HG03135 (cell line): ENCODE measurements at regions not wholly inside any gene's neighbourhood (a gene's known extent, or its start where the extent isn't known, plus 50 kb on each side); places are given as distances from the start of the nearest gene placed in this dataset.
"Not testable (repeated sequence)": the region's sequence is repeated elsewhere in the genome, so short reads cannot be mapped to it uniquely, and the experiment has no call there.

Experiments used
- ATAC-seq: cut with Tn5 transposase; IDR thresholded peaks from one replicate; pipeline ENCODE4 v1.9.1; 2021; ENCODE audit warnings: mild to moderate bottlenecking, moderate library complexity; ENCODE audit not compliant: unreplicated experiment

DNA sequence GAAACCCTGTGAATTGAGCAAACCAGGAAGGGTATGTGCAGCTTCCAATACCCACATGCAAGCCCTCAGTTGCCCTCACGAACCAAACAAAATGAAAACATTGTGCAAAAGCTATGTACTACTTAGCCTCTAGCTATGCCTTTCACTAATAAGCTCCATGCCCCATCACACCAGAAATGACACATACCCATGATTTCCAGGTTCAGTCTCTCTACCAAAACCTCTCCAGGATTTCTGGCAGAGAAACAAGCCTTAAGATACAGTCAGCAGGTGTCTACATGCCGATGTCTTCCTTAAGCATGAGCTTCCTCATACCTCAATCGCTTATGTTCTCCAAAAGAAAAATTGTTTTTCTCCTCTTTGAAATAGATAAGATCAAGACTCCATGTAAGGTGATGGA, 527.8 kb upstream of the AUTS2 start:
- ATAC-seq: no peak

DNA sequence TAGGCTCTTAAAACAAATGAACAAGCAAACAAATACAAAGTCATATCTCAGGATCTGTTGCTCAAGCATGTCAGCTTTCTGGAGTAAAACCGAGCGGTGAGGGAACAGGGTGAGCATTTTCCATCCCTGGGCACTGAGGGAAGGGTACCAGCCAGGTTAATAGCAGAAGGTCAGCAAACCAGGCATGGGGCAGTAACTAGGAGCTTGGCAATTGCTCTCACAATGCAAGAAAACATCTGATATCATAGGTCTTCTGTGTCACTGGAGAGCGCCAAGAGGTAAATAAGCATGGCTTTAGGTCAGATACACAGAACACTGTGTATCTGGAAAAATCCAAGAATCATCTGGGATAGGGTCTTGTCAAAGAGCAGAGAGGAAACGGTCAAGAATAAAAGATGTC, 521.7 kb upstream of the AUTS2 start:
- no peak for ATAC-seq

GRCh38 chr7:69078997-69079769, 519.1 kb upstream of the AUTS2 start:
- no peak for ATAC-seq

- ATAC-seq: not testable (repeated sequence)
These were observed 511.0 kb upstream of the AUTS2 start for GRCh38 chr7:69087281-69087680.

DNA sequence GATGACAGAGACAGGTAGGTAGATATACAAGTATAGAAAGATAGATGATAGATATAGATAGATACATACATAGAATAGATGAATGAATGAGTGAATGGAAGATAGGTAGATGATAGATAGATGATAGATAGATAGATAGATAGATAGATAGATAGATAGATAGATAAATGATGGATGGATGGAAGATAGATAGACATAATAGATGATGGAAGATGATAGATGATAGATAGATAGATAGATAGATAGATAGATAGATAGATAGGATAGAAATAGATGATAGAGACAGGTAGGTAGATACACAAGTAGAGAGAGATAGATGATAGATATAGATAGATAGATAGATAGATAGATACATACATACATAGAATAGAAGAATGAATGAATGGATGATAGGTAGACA, 510.1 kb upstream of the AUTS2 start:
- no peak for ATAC-seq

- no peak for ATAC-seq
These were observed 507.3 kb upstream of the AUTS2 start for GRCh38 chr7:69090936-69091335.

DNA sequence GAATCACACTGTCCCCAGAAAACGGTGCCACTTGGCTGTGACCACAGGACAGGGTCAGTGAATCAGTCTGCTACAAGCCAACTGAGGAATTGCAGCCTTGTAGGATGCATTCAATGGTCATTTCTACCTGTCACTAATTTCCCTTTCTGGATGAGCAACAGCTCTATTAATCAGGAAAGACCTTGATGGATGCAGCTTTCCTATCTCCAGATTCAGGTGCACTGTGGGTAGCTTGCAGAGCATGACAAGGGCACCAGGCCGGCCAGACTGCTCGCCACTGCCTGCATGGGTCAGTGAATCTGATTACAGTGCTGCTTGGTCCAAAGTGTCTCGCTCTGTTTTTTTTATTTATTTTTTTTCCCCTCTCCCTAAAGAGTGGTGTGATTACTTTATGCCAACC, 506.8 kb upstream of the AUTS2 start:
- ATAC-seq: no peak

- ATAC-seq: no peak
These were observed 503.1 kb upstream of the AUTS2 start for GRCh38 chr7:69095127-69095526.

GRCh38 chr7:69095649-69096048, 502.6 kb upstream of the AUTS2 start:
- ATAC-seq: no peak

DNA sequence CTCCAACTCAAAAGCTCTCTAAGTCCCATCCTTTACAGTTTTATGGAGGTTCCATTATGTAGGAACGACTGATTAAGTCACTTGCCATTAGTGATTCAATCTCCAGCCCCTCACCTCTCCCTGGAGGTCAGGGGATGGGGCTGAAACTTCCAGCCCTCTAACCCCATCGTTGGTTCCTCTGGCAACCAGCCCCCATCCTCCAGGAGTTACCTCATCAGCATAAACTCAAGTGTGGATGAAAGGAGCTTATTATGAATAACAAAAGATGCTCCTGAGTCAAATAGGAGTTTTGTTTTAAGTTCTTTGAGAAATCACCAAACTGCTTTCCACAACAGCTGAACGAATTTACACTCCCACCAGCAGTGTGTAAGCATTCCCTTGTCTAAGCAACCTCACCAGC, 494.3 kb upstream of the AUTS2 start:
- ATAC-seq: no peak

DNA sequence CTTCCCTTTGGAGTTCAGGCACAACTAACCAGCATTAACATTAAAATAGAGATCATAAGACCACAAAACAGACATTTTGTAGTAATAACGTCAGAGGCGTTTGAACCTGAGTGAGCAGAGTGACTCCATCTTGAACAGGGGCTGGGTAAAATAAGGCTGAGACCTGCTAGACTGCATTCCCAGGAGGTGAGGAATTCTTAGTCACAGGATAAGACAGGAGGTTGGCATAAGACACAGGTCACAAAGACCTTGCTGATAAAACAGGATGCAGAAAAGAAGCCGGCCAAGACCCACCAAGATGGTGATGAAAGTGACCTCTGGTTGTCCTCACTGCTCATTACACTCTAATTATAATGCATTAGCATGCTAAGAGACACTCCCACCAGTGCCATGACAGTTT, 493.2 kb upstream of the AUTS2 start:
- ATAC-seq: no peak

DNA sequence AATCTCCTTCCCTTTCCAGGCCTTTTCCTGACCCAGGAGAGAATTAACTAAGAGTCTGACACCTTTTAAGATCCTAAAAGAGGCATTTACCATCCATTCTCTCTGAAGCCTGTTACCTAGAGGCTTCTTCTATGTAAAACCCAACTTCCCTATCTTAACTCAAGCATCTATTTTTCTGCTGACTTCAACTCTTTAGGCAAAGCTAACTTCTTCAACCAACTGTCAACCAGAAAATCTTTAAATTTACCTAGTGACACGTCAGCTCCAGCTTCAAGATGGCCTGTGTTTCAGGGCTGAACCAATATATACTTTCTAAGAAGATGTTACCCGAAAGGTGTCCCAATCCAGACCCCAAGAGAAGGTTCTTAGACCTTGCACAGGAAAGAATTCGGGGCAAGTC, 492.3 kb upstream of the AUTS2 start:
- no peak for ATAC-seq

- ATAC-seq: not testable (repeated sequence)
These were observed 491.8 kb upstream of the AUTS2 start for GRCh38 chr7:69106449-69106848.

DNA sequence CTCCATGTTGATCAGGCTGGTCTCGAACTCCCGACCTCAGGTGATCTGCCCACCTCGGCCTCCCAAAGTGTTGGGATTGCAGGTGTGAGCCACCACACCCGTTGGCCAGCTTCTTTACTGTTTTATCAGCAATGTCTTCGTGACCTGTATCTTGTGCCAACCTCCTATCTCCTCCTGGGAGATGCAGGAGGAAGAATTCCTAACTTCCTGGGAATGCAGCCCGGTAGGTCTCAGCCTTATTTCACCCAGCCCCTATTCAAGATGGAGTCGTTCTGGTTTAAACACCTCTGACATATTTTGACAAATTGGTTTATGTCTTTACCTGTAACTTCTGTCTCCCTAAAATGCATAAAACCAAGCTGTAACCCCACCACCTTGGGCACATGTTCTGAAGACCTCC, 491.3 kb upstream of the AUTS2 start:
- ATAC-seq: not testable (repeated sequence)

DNA sequence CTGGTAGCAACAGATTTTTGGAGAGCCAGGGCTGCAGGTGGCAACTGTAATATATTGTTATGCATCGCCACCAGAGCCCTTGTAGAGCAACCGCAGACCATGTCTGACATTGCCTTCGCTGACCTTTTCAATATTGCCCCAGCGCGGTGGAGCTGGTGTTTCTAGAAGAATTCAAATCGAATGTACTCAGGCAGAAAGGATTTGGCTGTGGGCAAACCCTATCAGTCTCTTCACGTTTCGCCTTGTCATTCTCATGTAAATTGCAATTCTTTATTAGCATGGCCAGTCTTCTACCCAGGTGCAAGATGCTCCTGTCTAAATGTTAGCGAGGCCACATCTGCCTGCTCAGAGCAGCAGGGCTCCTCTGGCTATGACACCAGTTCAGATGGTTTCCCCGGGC, 490.2 kb upstream of the AUTS2 start:
- no peak for ATAC-seq

GRCh38 chr7:69109246-69109645, 489.0 kb upstream of the AUTS2 start:
- ATAC-seq: no peak

DNA sequence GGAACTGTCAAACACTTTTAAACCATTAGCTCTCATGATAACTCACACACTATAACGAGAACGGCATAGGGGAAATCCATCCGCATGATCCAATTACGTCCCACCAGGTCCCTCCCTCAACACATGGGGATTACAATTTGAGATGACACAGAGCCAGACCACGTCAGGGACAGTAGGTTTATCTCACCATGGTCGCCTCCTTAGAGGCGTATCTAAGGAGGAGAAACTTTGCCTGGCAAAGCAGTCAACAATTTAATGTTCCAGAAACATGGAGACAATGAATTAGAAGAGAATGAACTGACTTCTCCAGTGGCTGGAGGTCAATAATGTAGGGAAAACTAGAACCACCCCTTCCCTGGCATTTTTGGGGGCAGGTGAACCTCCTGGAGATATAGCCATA, 488.4 kb upstream of the AUTS2 start:
- no peak for ATAC-seq

GRCh38 chr7:69110450-69111050, 487.7 kb upstream of the AUTS2 start:
- no peak for ATAC-seq

DNA sequence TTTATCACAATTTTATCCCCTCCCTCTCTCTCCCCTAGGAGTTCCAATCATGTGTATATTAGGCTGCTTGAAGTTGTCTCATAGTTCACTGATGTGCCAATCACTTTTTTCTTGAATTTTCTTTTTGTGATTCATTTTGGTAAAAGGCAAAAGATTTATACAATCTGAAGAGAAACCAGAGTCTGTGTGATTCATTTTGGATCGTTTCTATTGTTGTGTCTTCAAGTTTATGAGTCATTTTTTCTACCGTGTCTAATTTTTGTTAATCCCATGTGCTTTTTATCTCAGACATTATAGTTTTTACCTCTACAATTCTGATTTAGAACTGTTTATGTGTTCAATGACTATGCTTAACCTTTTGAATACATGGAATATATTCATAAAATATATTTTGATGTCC, 483.9 kb upstream of the AUTS2 start:
- no peak for ATAC-seq

DNA sequence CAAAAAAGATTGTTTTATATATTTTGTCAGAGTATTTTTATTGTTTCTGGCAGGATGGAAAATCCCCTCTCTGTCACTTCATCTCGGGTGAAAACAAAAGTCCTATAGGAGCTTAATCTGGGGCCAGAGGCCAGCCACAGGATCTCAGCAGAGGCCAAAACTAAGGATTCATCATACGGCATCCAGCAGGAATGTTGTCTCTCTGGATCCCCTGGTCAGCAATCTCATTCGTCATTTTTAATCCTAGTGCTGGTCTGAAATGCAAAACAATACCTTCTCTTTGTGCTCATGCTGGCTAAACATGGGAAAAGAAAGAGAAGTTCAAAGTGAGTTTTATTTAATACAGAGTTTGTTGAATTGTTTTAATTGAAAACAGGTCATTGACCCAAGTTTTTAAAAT, 482.5 kb upstream of the AUTS2 start:
- ATAC-seq: no peak

GRCh38 chr7:69116196-69116595, 482.1 kb upstream of the AUTS2 start:
- ATAC-seq: not testable (repeated sequence)

DNA sequence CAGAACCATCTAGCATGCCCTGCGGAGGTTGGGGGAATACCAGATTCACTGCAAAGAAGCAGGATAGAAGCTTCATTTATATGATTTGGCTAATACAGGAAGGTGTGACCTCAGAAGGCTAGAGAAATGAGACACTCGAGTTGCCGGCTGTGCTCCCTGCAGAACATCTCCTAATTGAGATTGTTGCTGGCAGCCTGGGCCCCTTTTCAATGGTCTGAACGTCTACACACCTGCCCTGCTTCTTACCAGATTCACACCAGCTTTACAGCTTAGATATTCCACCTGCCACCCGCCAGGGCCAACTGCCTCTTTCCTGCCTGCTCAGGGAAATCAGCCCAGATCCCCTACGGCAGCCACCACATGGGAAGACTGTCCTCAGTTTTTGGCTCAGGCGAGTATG, 475.3 kb upstream of the AUTS2 start:
- no peak for ATAC-seq
